NB4 (cell line): ENCODE measurements at regions not wholly inside any gene's neighbourhood (a gene's known extent, or its start where the extent isn't known, plus 50 kb on each side); places are given as distances from the start of the nearest gene placed in this dataset.

Experiments
- DNase-seq: peaks from one replicate; pipeline ENCODE4 v3.0.0; 2010; ENCODE audit warnings: low read depth
- H3K4me3 ChIP-seq: one replicate; pipeline ENCODE4 v1.5.1; 2011; ENCODE audit warnings: mild to moderate bottlenecking, low read depth, low read length, moderate library complexity
- MYC ChIP-seq: IDR thresholded peaks from 2 replicates; pipeline ENCODE4 v1.6.1; 2011; ENCODE audit warnings: low read depth, low read length
- POLR2A ChIP-seq: IDR thresholded peaks from 2 replicates; pipeline ENCODE4 v1.6.1; 2011; ENCODE audit warnings: mild to moderate bottlenecking; ENCODE audit not compliant: insufficient read length; ENCODE audit errors: extremely low read depth
- TF ChIP-seq, protein P1 (sequence below): IDR thresholded peaks from 2 replicates; pipeline ENCODE4 v1.6.1; 2011; ENCODE audit warnings: low read depth, low read length
- TF ChIP-seq, protein P2 (sequence below): IDR thresholded peaks from one replicate; pipeline ENCODE4 v1.5.1; 2012; ENCODE audit warnings: low read depth, low read length

DNA sequence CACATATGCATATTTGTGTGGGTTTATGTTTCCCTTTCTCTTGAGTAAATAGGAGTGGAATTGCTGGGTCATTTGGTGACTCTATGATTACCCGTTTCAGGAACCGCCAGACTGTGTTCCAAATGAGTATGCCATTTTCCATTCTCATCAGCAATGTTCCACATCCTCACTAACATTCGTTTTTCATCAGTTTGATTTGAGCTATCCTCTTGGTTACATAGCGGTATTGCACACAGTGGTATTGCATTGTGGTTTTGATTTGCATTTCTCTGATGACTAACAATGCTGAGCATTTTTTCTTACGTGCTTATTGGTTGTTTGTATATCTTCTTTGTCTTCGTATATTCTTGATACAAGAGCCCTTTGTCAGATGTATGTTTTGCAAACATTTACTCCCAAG lies 218.0 kb upstream of the AMOT start:
- TF ChIP-seq MYC (no peak), POLR2A (no peak)
- H3K4me3 ChIP-seq, result no peak overlapping the region
- DNase-seq, result no peak

DNA sequence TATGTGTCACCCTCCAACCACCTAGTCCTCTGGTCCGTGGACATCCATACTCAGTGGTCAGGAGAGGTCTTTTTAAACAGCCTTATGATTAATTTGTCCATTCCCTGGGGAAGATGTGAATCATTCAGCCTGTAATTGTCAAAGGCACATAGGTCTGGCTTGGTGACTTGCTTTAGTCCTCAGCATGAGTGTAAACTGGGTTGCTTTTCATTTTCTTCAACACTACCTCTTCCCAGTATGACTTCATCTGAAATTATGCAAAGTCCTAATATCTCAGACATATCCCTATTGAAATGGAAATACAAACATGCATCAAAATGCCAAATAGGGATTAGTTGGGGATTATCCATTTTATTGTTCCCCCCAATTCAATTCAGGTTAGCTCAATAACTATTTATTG lies 208.3 kb upstream of the AMOT start:
- no peak overlapping the region for H3K4me3 ChIP-seq
- no peak for DNase-seq
- TF ChIP-seq, protein P1, sequence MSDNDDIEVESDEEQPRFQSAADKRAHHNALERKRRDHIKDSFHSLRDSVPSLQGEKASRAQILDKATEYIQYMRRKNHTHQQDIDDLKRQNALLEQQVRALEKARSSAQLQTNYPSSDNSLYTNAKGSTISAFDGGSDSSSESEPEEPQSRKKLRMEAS, result no peak
- no peak for TF ChIP-seq MYC
- no peak for TF ChIP-seq POLR2A
- TF ChIP-seq, protein P2, sequence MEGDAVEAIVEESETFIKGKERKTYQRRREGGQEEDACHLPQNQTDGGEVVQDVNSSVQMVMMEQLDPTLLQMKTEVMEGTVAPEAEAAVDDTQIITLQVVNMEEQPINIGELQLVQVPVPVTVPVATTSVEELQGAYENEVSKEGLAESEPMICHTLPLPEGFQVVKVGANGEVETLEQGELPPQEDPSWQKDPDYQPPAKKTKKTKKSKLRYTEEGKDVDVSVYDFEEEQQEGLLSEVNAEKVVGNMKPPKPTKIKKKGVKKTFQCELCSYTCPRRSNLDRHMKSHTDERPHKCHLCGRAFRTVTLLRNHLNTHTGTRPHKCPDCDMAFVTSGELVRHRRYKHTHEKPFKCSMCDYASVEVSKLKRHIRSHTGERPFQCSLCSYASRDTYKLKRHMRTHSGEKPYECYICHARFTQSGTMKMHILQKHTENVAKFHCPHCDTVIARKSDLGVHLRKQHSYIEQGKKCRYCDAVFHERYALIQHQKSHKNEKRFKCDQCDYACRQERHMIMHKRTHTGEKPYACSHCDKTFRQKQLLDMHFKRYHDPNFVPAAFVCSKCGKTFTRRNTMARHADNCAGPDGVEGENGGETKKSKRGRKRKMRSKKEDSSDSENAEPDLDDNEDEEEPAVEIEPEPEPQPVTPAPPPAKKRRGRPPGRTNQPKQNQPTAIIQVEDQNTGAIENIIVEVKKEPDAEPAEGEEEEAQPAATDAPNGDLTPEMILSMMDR, result no peak

DNA sequence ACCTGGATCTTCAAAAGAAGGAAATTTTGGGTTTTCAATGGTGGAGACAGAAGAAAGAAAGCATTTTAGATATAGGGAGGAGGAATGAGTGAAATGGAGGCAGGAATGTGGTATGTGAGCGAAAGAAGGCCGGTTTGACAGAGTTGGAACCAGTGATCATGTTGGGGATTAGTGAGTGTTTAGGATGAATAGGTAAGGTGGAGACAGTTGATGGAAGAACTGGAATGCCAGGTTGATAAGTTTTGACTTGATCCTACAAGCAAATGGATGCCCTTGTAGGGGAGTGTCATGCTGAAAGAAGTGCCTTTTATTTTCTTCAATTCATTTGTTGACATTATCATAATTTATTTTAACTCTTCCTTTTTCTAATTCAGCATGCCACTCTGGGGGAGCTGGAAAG lies 207.8 kb upstream of the AMOT start:
- TF ChIP-seq POLR2A, result no peak
- TF ChIP-seq, protein P2, result no peak
- TF ChIP-seq MYC, result no peak
- TF ChIP-seq, protein P1, result no peak
- no peak overlapping the region for H3K4me3 ChIP-seq
- DNase-seq, result no peak

DNA sequence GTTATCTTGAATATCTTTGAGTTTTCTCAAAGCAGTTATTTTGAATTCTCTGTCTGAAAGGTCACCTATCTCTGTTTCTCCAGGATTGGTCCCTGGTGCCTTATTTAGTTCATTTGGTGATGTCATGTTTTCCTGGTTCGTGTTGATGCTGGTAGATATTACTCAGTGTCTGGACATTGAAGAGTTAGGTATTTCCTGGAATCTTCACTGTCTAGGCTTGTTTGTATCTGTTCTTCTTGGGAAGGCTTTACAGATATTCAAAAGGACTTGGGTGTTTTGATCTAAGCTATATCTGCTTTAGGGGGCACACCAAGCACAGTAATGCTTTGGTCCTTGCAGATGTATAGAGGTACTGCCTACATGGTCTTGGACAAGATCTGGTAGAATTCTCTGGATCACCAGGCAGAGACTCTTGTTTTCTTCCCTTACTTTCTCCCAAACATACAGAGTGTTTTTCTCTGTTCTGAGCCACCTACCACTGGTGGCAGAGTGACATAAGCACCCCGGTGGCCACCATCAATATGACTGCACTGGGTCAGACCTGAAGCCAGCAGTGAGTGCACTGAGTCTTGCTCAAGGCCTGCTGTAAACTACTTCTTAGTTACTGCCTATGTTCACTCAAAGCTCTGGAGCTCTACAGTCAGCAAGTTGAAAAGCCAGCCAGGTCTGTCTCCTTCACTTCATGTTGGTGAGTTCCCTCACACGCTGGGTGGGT lies 193.5 kb upstream of the AMOT start:
- H3K4me3 ChIP-seq, result no peak overlapping the region
- TF ChIP-seq MYC (no peak), POLR2A (no peak)
- TF ChIP-seq, protein P2, result no peak
- TF ChIP-seq, protein P1, result no peak
- no peak for DNase-seq

DNA sequence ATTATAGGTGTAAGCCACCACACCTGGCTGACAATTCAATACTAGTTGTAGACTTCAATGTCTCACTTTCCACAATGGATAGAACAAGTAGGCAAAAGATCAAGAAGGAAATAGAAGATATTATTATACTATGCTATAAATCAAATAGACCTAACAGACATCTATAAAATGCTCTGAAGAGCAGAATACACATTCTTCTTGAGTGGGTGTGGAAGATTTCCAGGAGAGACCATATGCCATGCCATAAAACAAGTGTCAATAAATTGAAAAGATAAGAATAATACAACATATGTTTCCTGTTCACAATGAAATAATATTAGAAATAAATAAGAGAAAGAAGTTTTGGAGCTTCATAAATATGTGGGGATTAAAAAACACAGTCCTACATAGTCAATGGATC lies 179.3 kb upstream of the AMOT start:
- no peak overlapping the region for H3K4me3 ChIP-seq
- DNase-seq, result no peak
- TF ChIP-seq, protein P2, result no peak
- TF ChIP-seq POLR2A, result no peak
- TF ChIP-seq, protein P1, result no peak

DNA sequence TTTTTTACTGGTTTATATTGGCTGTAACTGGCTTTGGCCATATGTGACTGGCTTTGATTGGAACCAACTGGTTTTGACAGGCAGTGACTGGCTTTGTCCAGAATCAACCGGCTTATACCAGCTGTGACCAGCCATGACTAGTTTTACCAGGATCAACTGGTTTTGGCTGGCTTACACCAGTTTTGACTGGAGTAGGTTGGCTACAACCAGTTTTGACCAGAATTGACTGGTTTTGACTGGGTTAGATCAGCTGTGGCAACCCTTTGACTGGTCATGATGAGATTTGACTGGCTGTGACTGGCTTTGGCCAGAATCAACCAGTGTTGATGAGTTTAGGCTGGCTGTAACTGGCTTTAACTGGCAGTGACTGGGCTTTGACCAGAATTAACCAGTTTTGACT lies 169.2 kb upstream of the AMOT start:
- H3K4me3 ChIP-seq, result no peak overlapping the region
- no peak for DNase-seq
- TF ChIP-seq, protein P2, result no peak
- TF ChIP-seq MYC, result no peak
- TF ChIP-seq POLR2A, result no peak
- TF ChIP-seq, protein P1, result no peak
